GM18520 (cell line): ENCODE measurements at regions not wholly inside any gene's neighbourhood (a gene's known extent, or its start where the extent isn't known, plus 50 kb on each side); places are given as distances from the start of the nearest gene placed in this dataset.

Experiments used
- ATAC-seq: cut with Tn5 transposase; IDR thresholded peaks from one replicate; pipeline ENCODE4 v1.9.1; 2021; ENCODE audit not compliant: unreplicated experiment

DNA sequence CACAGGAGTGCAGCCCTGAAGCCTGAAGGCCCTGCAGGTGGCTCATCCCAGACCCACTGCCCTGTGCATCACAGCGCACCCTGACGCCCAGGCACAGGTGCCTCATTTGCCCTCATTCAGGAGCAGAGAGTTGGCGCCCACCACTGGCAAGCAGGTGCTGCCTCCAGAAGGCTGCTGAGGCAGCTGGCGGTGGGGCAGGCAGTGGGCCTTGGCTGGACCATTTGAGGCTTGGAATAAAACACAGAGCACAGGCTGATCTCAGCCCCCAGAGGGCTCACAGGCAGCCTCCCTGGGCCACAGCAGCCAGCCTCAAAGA is 1151.9 kb downstream of the BRD1 start:
- no peak for ATAC-seq

DNA sequence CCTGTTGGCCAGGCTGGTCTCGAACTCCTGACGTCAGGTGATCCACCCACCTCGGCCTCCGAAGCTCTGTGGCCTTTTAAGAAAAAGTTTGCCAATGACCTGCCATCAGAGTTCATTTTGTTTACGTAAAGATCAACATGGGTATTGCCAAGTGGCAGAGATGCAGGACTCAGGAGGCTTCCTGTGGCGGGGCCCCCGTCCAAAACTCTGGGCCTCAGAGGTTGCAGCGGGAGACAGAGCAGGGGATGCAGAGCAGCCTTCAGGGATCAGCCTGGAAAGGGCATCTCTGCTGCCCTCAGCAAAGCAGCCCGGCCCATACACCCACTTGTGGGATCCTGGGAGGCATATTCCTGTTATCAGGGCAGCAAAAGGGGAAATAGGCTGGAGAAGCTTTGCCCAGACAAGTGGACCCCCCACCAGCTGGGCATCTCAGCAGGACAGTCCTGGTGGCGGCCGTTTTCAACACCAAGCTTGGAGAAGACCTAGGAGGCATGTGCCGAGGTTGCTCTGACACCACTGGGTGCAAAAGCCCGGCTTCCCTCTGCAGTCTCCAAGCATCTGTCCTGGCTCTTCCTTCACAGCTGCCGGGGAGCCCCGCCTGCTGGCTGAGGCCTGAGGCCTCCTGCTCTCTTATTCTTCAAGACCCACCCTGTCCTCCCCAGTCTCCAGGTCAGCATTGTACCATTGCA is 1152.4 kb downstream of the BRD1 start:
- ATAC-seq: no peak

DNA sequence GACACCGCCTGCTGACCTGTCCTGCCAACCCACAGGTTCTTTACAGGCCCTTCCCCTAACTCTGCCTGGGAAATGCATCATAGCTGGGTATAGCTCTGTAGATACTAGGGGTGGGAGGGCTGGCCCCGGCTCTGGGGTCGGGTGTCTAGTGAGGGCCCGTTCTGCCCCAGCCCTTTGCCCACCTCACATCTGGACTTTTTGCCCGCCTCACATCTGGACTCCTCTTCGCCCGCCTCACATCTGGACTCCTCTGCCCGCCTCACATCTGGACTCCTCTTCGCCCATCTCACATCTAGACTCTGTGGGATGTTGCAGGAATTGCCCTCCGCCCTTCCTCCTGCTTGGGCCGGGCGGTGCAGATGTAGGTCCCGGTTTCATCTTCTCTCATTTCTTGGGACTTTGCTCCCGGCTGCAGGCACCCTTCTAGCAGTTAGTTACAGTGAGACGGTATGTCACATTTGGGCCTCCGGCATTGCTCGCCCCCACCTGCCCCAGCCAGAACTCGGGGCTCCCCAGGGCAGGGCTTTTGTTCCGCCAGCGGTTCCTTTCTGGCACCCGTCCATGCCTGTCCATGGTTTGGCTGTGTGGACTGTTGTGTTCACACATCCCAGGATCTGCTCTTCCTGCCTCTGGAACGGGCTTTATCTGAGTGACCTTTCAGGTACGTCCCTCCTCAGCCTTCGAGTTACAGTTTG is 1153.7 kb downstream of the BRD1 start:
- no peak for ATAC-seq

DNA sequence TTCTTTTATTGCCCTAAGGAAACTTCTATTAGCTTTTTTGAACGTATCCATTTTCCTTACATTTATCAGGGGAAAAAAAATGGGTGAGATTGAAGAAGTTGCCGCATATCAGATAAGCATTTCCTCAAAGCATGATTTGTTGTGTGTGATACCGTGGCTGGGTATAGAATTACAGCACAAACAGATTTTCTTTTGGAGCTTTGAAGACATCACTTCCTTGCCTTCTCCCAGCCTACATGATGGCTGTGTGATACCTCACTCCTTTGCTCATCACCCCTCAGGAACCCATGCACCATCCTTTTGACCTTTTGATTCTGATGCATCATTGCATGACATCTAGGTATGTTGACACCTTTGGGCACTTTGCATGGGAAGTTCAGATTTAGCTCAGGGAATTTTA is 1155.3 kb downstream of the BRD1 start:
- no peak for ATAC-seq

DNA sequence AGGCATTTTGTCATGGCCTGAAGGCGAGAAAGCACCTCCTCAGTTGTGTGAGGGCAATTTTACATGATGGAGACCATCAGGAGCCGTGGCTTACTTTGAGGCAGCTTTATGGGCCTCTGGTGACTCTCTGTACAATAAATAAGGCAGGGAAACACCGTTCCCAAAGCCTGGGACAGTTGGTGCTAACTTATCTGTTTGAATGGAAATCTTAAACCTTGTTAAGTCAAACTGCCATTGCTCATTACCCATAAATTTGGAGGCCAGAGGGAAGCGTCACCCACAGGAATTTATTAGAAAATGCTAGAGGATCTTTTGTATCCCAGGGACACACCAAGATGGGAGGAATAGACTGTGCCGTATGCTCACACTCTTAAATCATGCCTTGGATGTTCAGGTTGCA is 1156.9 kb downstream of the BRD1 start:
- ATAC-seq: no peak

DNA sequence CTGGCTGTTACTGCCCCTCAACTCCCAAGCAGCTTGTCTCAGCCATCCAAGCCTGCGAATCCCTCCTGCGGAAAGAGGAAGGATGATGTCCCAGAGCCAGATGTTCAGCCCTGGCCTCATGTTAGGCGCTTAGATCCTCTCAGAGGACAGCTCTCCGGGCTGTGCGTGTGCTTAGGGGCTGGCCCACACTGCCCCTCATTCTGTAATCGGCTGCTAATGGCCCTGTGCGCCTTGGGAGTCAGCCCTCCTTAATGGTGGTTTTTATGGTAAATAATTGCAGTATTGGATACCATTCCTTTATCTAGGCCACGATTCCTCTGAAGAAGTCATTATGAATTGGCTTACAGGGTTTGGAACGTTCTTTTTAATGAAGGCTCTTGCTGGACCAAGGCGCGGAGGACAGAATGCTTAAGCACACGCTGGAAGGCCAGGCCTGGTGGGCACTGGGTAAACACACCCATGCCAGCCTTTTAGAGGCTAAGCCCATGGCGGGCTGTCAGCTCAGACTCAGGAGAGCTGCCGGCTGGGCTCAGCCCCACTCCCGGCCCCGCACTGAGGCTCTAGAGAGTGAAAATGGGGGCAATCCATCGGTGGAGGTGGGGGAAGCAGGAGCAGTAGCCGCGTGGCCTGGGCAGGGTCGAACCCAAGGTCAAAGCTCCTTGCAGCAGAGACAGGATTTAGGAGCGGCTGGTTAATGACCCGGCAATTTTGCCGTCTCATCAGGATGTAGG is 1157.5 kb downstream of the BRD1 start:
- ATAC-seq: no peak

DNA sequence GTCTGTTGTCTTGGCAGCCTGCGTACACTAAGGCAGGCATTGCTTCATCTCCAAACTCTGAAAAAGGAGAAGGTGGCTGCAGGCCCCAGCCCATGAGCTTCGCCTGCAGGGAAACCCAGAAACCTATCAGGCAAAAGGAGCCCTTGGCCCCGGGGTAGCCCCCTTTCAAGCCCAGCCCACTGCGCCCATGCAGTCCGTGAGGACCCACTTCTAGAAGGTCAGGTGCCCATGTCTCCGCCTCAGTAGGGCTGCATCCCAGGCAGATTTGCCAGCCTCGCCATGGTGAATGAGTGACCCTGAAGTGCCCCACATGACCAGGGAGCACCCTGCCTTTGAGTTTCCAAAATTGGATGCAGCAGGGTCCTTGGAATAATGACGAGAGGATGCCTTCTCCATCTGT is 1158.4 kb downstream of the BRD1 start:
- ATAC-seq: no peak

DNA sequence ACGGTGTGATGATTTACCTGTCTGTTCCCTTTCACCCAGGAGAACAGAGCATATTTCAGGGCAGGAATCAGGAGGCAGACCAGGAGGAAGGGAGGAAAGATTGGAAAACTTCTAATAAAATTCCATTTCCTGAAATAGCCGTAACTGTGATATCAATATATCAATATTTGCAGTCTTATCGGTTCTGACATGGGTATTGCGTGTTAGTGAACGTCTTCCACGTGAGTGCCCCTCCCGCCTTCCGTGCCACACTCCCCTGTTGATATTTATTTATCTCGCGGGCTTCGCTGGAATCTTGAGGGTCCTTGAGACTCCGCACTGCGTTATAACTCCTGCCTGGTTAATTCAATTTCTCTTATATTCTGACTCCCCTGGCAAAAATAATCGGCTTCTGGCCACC is 1160.4 kb downstream of the BRD1 start:
- no peak for ATAC-seq

DNA sequence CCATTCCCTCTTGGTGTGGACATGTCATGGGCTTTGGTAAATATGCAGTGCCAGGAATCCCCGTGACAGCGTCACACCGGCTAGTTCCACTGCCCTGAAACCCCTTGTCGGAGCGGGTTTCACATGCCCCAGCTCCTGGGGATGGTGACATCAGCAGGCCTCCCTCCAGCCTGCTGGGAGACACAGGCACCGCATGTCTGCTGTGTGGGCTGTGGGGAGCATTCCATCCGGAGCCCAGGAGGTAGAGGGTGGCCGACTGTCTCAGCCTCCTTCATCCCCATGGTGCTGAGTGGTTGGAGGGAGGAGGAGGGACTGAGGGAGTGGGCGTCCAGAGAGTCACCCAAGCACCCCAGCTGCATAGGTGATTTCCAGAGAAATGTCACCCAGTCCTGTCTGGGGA is 1161.1 kb downstream of the BRD1 start:
- no peak for ATAC-seq

DNA sequence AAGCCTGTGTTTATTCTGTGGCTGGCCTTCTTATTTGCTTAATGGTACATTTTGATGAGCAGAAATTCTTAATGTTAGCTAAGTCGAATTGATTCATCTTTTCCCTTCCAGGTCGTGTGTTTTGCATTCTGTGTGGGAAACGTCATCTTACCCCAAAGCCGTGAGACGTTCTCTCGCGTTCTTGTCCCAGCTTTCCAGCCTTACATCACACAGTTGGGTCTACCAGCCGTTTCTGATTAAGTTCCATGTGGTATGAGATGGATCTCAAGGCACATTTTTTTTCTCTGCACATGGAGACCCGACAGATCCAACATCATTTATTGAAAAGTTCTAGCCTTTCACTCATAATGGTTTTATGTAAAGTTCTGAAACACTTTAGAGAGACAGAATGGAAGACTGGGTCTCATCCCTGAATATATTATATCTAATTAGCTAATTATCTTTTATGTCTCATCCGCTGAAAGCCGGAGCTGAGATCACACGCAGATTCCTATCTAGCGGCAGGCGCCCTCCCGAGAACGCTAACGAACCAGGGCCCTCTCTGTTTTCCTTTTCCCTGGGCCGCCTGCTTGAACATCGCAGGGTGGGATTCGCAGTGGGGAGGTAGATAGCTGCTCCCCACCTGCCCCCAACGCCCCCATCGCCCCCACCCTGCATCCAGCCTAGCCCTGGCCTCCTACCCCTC is 1162.2 kb downstream of the BRD1 start:
- no peak for ATAC-seq

DNA sequence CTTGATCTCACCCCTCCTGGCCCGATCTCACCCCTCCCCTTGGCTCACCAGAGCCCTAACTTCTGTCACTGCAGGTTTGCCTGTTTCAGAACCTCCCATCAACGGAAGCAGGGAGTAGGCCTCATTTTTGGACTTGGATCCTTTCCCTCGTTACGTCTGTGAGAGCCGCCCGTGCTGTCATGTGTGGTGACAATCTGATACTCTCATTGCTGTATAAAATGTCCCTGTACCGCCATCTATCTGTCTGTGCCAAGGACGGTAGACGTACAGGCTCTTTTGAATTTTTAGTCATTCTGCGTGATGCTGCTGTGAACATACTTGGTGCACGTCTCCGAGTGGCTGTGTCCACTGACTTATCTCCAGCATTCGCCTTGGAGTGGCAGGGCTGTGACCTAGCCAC is 1163.1 kb downstream of the BRD1 start:
- ATAC-seq: no peak

DNA sequence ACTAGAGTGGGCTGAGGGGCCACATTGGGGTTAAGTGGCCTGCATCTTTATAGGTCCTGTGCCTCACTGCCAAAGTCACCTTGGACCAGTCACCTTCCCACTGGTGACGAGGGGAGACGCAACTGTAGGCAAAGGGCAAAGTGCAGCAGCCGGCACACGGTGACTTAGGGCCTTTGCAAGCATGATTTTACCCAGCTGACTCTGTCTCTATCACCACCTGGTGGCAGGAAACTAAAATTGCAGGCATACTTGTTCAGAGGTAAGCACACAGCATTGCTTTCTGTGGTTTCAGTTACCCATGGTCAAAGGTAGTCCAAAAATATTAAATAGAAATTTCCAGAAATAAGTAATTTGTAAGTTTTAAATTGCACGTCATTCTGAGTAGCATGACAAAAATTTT is 1164.4 kb downstream of the BRD1 start:
- no peak for ATAC-seq

DNA sequence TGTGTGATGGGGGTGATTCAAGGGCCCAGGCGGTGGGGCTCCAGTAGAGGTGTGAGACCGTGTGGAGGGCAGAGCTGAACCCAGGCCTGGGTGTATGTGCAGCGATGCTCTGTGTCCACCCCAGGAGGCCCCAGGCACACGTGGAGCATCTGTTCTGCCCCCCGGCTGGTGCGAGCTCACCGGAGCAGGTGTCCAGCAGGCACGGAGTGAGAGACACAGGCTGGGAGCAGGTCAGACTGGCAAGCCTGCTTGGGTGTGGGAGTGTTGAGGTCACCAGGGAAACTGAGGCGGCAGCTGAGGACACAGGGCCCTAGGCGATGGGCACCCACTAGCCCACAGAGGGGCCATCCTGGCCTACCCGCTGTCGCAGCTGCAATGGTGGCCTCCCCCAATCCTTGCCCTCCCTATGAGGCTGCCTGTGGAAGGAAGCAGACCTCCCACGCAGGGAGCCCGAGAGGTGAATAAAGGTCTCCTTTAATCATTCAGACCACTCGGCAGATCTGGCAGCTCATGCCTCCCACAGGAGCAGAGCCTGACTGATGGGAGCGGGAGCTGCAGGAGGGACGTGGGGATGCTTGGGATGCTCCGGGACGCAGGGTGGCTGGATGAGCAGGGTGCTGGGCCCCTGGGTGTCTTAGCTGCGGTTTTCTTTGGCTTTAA is 1165.1 kb downstream of the BRD1 start:
- ATAC-seq: no peak

DNA sequence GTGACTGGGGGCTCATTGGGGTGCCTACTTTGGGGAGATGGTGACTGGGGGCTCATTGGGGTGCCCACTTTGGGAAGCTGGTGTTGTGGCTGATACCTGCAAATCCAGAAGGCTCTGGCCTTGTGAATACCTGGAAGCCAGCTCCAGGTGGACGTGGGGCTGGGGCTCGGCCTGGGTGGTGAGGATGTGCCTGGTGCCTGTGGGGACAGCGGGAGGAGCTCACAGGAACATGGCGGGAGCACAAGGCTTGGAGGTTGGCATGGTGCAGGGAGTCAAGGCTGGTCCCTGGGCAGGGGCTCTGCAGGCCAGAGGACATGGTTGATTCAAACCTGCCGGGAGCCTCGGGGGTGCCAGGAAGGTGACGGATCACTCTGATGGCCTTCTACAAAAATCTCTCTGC is 1165.7 kb downstream of the BRD1 start:
- ATAC-seq: no peak

DNA sequence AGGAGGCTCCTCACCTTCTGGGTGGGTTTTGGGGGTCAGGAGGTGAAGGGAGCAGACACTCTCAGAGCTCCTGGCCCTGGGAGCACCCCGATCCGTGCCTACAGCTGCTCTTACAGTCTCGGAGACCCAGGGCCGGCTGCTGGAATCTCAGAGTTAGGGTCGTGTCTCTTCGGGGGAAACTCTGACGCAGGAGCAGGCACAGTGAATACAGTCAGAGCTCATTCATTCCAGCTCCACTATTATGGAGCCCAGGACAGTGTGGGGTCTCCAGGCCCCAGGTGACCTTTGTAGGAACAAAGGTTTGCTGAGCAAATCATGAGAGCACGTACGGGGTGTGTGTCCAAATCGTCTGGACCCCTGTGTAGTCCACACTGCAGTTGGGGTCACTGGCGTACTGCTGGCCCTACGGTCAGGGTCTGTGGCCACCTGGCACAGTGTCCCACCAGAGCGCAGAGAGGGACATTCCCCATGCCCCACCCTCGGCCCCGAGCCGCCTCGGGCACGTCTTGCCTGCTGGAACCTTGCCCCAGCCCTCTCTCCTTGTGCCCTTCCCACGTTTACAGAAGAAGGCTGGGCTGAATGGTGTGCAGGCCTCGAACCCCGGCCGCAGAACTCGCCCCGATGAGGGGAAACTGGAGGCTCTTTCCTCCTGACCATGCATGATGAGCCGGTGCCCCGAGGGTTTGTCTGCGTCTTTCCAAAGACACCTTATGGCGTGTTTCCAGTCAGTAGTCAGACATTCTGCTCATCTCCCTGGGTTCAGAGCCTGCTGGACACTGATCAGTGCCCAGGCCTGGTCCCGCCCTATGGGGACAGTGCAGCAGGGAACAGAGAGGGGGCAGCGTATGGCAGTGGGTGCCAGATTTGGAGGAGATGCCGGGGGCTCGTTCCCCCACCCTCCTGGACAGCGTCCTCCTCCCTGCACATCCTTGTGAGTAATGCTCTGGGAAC is 1166.6 kb downstream of the BRD1 start:
- no peak for ATAC-seq

DNA sequence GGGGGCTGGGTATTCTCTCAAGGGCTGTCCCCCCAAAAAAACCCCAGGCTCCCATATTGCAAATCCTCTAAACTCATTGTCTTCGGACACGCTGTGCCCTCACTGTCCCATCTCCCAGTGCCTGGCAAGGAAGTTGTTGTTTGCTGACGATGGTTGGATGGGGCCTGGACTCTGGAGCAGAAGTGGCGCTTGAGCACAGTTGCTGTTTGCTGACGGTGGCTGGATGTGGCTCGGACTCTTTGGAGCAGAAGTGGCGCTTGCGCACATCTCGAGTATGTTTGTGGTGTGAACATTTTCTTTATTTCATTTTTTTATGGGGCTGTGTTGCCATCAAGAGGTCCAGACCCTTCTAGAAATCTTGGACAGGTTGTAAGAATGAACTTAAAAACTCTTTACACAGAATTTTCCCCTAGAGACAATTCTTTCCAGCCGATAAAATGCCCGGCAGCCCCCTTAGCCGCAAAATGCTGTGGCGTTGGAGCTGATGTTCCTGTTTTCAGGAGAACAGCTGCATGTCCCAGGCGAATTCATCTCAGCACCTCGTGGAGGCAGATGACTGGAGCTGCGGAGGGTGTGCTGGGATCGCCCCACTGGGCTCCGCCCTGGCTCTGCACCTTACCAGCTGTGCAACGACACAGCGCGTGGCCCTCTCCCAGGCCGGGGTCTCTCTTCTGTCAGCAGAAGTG is 1167.4 kb downstream of the BRD1 start:
- ATAC-seq: no peak

DNA sequence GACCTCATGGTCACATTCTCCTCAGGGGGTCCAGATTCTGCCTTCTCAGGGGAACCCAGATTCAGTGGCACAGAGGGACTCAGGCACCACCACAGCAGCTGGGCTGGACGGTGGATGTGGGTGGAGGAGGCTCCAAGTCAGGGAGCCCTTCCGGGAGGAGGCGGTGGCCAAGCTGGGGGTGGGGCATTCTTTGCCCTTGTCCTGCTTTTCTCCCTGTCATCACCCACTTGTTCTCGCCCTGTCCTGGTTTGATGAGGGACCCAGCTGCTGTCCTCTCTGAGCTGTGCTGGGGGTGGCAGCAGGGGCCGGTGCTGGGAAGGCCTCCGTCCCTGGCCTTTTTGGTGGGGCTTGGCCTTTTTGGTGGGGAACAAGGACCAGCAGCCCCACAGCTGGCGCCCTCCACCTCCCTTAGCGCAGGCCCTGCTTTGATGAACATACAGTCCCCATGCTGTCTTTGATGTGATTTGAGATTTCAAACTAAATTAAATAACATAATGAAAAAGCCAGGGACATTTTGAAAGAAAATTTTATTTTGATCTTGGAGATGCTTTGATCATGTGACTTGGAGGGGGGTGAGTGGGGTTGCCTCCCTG is 1168.2 kb downstream of the BRD1 start:
- no peak for ATAC-seq

DNA sequence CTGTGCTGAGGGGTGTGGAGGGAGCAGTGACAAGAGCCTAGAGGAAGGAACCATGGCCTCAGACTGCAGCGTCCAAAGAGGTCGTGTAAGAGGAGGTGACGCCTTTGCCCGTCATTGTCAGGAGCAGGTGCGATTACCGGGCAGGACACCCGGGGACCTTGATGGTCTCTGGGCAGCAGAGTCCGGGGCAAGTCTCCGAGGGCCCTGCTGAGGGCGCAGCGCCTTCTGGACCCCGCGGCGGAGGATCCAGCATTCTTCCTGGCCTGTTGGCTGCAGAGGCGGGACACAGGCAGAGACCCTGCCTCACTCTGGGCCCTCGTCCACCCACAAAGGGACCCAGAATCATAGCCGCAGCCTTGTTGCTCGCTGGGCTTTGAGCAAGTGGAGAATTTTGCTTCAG is 1168.8 kb downstream of the BRD1 start:
- no peak for ATAC-seq

DNA sequence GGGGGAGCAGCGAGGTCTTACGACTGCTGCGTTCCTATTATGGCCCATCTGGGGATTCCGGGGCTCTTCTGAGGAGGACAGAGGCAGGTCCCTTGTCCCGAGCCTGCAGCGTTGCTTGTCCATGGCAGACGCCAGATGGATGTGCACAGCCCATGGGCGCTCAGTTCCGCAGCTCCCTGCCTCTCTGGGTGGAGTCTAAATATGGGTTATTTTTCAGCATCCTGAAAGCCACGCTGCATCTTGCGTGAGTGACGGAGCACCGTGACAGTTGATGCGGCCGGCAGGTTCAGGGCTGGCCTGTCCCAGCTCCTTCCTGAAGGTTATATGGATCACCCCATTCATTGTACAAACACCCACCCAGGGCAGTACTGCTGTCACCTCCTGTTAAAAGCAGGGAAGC is 1169.4 kb downstream of the BRD1 start:
- no peak for ATAC-seq
